Astrocyte of the hippocampus (primary cell): ENCODE measurements at regions not wholly inside any gene's neighbourhood (a gene's known extent, or its start where the extent isn't known, plus 50 kb on each side); places are given as distances from the start of the nearest gene placed in this dataset.

Experiments used
- DNase-seq: peaks from one replicate; pipeline ENCODE4 v3.0.0; 2011; ENCODE audit warnings: low read depth, low spot score

GRCh38 chr9:80078826-80079225 lies 507.1 kb downstream of the TLE4 start:
- no peak for DNase-seq

- DNase-seq: no peak
Observed at GRCh38 chr9:80077059-80077458, 505.3 kb downstream of the TLE4 start.

GRCh38 chr9:80076162-80076561 lies 504.4 kb downstream of the TLE4 start:
- DNase-seq: no peak

- DNase-seq: peak; percentile 55
Observed at GRCh38 chr9:80074439-80074838, 502.7 kb downstream of the TLE4 start.

- DNase-seq: no peak
Observed at GRCh38 chr9:80072451-80072850, 500.7 kb downstream of the TLE4 start.

- no peak for DNase-seq
Observed at GRCh38 chr9:80070071-80070742, 498.4 kb downstream of the TLE4 start.

- no peak for DNase-seq
Observed at GRCh38 chr9:80066931-80067330, 495.2 kb downstream of the TLE4 start.

- no peak for DNase-seq
Observed at GRCh38 chr9:80062567-80062966, 490.8 kb downstream of the TLE4 start.

GRCh38 chr9:80061940-80062339 lies 490.2 kb downstream of the TLE4 start:
- DNase-seq: peak; percentile 90

GRCh38 chr9:80061096-80061495 lies 489.3 kb downstream of the TLE4 start:
- no peak for DNase-seq

GRCh38 chr9:80059979-80060378 lies 488.2 kb downstream of the TLE4 start:
- DNase-seq: no peak

GRCh38 chr9:80059191-80059590 lies 487.4 kb downstream of the TLE4 start:
- DNase-seq: no peak

- DNase-seq: no peak
Observed at GRCh38 chr9:80052830-80053229, 481.1 kb downstream of the TLE4 start.

GRCh38 chr9:80049096-80049782 lies 477.5 kb downstream of the TLE4 start:
- no peak for DNase-seq

- no peak for DNase-seq
Observed at GRCh38 chr9:80046481-80046880, 474.7 kb downstream of the TLE4 start.

- no peak for DNase-seq
Observed at GRCh38 chr9:80041821-80042220, 470.1 kb downstream of the TLE4 start.

- no peak for DNase-seq
Observed at GRCh38 chr9:80040457-80040856, 468.7 kb downstream of the TLE4 start.

- DNase-seq: peak; percentile 85
Observed at GRCh38 chr9:80030801-80031200, 459.0 kb downstream of the TLE4 start.

GRCh38 chr9:80028501-80028900 lies 456.7 kb downstream of the TLE4 start:
- DNase-seq: no peak

- no peak for DNase-seq
Observed at GRCh38 chr9:80025796-80026520, 454.2 kb downstream of the TLE4 start.

GRCh38 chr9:80025131-80025530 lies 453.4 kb downstream of the TLE4 start:
- DNase-seq: no peak

- DNase-seq: no peak
Observed at GRCh38 chr9:80020530-80020929, 448.8 kb downstream of the TLE4 start.

- DNase-seq: no peak
Observed at GRCh38 chr9:80020056-80020455, 448.3 kb downstream of the TLE4 start.
